ENCODE measurements at regions not wholly inside any gene's neighbourhood (a gene's known extent, or its start where the extent isn't known, plus 50 kb on each side); places are given as distances from the start of the nearest gene placed in this dataset.

DNA sequence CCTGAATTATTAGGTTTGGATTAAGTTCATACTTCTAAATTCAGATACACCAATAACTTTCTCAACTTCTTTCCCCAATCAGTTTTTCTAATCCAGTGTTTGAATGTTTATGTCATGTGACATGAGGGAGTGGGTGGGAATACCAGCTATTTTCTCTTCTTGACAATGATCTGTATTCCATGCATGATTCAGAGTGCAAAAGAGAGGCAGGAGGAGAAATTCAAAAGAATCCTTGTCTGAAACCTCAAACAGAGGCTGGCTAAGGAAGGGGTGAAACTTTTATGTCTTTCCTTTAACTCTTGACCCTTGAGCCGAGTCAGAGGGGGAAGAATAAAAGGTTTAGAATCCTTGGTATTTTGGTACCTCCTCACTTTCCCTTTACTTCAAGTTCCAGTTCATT, 544.7 kb downstream of the SPRY1 start:
- 42 to 76% (median 62%) methylated on average over 1 of the region's 1 CpG for WGBS, 5 donors
- no peaks in the 10 kb centered on the region for H3K9me3 ChIP-seq
- peaks cover 0 to 13% (median 0%) of the 10 kb centered on the region in 6 donors for H3K4me1 ChIP-seq
- TF ChIP-seq CTCF (IDR thresholded peaks at IDR 0.05 in 8 of 11, conservative IDR thresholded peaks at IDR 0.05 in 3 of 11) (no peak), POLR2A (IDR thresholded peaks at IDR 0.05) (no peak), POLR2AphosphoS5 (IDR thresholded peaks at IDR 0.05) (no peak)
- intact Hi-C loops (cut with DNase I; ENCODE audit: low total_unique reads), result no loop called here
- H3K4me3 ChIP-seq, result no peak overlapping the region
- no peak for DNase-seq
- H3K27ac ChIP-seq, result no peak overlapping the region
- H3K36me3 ChIP-seq, result no peaks in the 10 kb centered on the region
- H3K27me3 ChIP-seq (replicated peaks in 1 of 7), result no peaks in the 10 kb centered on the region

DNA sequence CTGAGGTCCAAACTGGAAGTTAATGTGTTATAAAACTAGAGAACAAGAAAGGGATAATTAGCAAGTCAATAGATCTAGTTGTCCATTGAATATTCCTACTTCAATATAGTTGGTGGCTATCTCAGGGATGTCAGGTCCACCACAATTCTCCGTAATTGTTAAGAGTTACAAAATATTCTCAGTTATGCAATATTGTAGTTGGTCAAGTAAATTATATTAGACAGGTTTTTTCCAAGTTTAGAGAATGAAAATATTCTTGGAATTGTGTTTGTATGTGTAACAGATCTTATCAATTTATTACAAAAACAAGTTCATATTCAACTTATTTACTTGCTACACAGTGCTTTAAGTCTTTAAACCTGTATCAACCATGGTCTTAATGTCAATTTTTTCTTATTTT, 547.4 kb downstream of the SPRY1 start:
- Histone ChIP-seq H3K36me3 (no peaks in the 10 kb centered on the region), H3K27ac (no peak overlapping the region), H3K27me3 (replicated peaks in 1 of 7) (no peaks in the 10 kb centered on the region), H3K4me3 (no peak overlapping the region), H3K4me1 (no peaks in the 10 kb centered on the region), H3K9me3 (no peaks in the 10 kb centered on the region)
- no peak for DNase-seq
- WGBS, 5 donors, result 66 to 88% (median 79%) methylated on average over 1 of the region's 1 CpG
- intact Hi-C loops (cut with DNase I; ENCODE audit: low total_unique reads), result no loop called here
- TF ChIP-seq POLR2AphosphoS5 (IDR thresholded peaks at IDR 0.05) (no peak), POLR2A (IDR thresholded peaks at IDR 0.05) (no peak), CTCF (IDR thresholded peaks at IDR 0.05 in 8 of 11, conservative IDR thresholded peaks at IDR 0.05 in 3 of 11) (no peak)

DNA sequence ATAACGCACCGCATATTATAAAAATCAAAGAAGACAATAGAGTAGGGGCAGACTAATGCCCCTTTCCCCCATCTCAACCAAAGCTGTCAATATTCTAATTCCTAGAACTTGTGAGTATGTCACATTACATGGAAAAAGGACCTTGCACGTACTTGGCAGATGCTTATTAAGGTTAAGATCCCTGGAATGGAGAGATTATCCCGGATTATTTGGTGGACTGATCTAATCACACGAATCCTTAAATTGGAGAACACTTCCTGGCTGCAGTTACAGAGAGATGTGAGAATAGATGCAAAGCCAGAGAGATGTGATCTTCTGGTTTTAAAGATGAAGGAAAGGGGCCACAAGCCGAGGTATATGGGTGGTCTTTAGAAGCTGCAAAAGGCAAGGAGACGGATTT, 548.7 kb downstream of the SPRY1 start:
- Histone ChIP-seq H3K36me3 (no peaks in the 10 kb centered on the region), H3K27me3 (replicated peaks in 1 of 7) (no peaks in the 10 kb centered on the region), H3K9me3 (no peaks in the 10 kb centered on the region), H3K27ac (no peak overlapping the region), H3K4me1 (no peaks in the 10 kb centered on the region), H3K4me3 (no peak overlapping the region)
- TF ChIP-seq POLR2A (IDR thresholded peaks at IDR 0.05), result no peak
- TF ChIP-seq CTCF (IDR thresholded peaks at IDR 0.05 in 8 of 11, conservative IDR thresholded peaks at IDR 0.05 in 3 of 11), result no peak
- no peak for TF ChIP-seq POLR2AphosphoS5 (IDR thresholded peaks at IDR 0.05)
- no peak for DNase-seq
- 85 to 91% (median 89%) methylated on average over 7 of the region's 7 CpGs for WGBS, 5 donors
- intact Hi-C loops (cut with DNase I; ENCODE audit: low total_unique reads), result no loop called here

- H3K27ac ChIP-seq, result no peak overlapping the region
- DNase-seq, result no peak
- no peaks in the 10 kb centered on the region for H3K27me3 ChIP-seq (replicated peaks in 1 of 7)
- intact Hi-C loops (cut with DNase I; ENCODE audit: low total_unique reads), result no loop called here
- no peak overlapping the region for H3K4me3 ChIP-seq
- no peak for TF ChIP-seq POLR2AphosphoS5 (IDR thresholded peaks at IDR 0.05)
- TF ChIP-seq POLR2A (IDR thresholded peaks at IDR 0.05), result no peak
- TF ChIP-seq CTCF (IDR thresholded peaks at IDR 0.05 in 8 of 11, conservative IDR thresholded peaks at IDR 0.05 in 3 of 11), result no peak
- no peaks in the 10 kb centered on the region for H3K9me3 ChIP-seq
- H3K36me3 ChIP-seq, result no peaks in the 10 kb centered on the region
- no peaks in the 10 kb centered on the region for H3K4me1 ChIP-seq
Measured at GRCh38 chr4:123950530-123950929, 553.9 kb downstream of the SPRY1 start.
